Liver (tissue), 3 donors: ENCODE measurements at regions not wholly inside any gene's neighbourhood (a gene's known extent, or its start where the extent isn't known, plus 50 kb on each side); places are given as distances from the start of the nearest gene placed in this dataset.

Experiments
- GABPA ChIP-seq, 2 donors: IDR thresholded peaks in 1 of 2; conservative IDR thresholded peaks in 1 of 2; 2 replicates each; pipeline ENCODE4 v1.6.1; 2016; ENCODE audit warnings: antibody characterized with exemption in 2 of 2, mild to moderate bottlenecking in 1 of 2, moderate library complexity in 1 of 2
- JUND ChIP-seq, 2 donors: IDR thresholded peaks; 2 replicates each; pipeline ENCODE4 v1.6.1; 2016; ENCODE audit warnings: antibody characterized with exemption in 2 of 2
- RAD21 ChIP-seq, 2 donors: IDR thresholded peaks; 2 replicates each; pipeline ENCODE4 v1.6.1; 2016; ENCODE audit warnings: antibody characterized with exemption in 2 of 2, mild to moderate bottlenecking in 2 of 2
- SP1 ChIP-seq: IDR thresholded peaks from 2 replicates; pipeline ENCODE4 v1.6.1; 2018; ENCODE audit warnings: antibody characterized with exemption, mild to moderate bottlenecking
- TAF1 ChIP-seq: conservative IDR thresholded peaks from 2 replicates; pipeline ENCODE4 v1.6.1; 2016; ENCODE audit warnings: antibody characterized with exemption, mild to moderate bottlenecking
- YY1 ChIP-seq: IDR thresholded peaks from 2 replicates; pipeline ENCODE4 v1.6.1; 2016; ENCODE audit warnings: antibody characterized with exemption, mild to moderate bottlenecking
- TF ChIP-seq, protein P1 (sequence below): fragments of 150-350 bp; IDR thresholded peaks from 2 replicates; pipeline ENCODE4 v1.5.1; 2017; ENCODE audit warnings: improper control_type of control experiment, low read depth, low read length; ENCODE audit not compliant: missing input control
- TF ChIP-seq, protein P2 (sequence below): IDR thresholded peaks from 2 replicates; pipeline ENCODE4 v1.6.1; 2016; ENCODE audit warnings: antibody characterized with exemption, mild to moderate bottlenecking
- TF ChIP-seq, protein P3 (sequence below): IDR thresholded peaks from 2 replicates; pipeline ENCODE4 v1.6.1; 2016; ENCODE audit warnings: antibody characterized with exemption
- donor health status: healthy.
- donor health status: healthy.

DNA sequence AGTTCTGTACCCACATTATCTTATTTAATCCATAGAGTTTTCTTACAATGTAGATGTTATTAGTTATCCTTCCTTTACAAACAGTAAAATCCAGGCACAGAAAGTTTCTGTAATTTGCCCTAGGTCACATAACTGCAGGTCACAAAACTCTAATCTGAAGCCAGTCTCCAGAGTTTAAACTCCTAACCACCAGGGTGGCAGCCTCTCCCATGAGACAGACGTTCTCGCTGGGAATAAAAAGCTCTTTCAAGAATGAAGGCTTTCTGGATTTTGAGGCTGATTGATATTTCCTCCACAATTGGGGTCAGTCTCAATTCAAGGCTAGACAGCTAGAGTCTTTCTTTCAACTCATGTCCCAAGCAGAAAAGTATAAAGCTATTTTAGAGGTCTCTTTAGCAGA, 95.8 kb upstream of the PLEKHG7 start:
- TF ChIP-seq, protein P1, sequence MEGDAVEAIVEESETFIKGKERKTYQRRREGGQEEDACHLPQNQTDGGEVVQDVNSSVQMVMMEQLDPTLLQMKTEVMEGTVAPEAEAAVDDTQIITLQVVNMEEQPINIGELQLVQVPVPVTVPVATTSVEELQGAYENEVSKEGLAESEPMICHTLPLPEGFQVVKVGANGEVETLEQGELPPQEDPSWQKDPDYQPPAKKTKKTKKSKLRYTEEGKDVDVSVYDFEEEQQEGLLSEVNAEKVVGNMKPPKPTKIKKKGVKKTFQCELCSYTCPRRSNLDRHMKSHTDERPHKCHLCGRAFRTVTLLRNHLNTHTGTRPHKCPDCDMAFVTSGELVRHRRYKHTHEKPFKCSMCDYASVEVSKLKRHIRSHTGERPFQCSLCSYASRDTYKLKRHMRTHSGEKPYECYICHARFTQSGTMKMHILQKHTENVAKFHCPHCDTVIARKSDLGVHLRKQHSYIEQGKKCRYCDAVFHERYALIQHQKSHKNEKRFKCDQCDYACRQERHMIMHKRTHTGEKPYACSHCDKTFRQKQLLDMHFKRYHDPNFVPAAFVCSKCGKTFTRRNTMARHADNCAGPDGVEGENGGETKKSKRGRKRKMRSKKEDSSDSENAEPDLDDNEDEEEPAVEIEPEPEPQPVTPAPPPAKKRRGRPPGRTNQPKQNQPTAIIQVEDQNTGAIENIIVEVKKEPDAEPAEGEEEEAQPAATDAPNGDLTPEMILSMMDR, result no peak
- TF ChIP-seq, protein P2, sequence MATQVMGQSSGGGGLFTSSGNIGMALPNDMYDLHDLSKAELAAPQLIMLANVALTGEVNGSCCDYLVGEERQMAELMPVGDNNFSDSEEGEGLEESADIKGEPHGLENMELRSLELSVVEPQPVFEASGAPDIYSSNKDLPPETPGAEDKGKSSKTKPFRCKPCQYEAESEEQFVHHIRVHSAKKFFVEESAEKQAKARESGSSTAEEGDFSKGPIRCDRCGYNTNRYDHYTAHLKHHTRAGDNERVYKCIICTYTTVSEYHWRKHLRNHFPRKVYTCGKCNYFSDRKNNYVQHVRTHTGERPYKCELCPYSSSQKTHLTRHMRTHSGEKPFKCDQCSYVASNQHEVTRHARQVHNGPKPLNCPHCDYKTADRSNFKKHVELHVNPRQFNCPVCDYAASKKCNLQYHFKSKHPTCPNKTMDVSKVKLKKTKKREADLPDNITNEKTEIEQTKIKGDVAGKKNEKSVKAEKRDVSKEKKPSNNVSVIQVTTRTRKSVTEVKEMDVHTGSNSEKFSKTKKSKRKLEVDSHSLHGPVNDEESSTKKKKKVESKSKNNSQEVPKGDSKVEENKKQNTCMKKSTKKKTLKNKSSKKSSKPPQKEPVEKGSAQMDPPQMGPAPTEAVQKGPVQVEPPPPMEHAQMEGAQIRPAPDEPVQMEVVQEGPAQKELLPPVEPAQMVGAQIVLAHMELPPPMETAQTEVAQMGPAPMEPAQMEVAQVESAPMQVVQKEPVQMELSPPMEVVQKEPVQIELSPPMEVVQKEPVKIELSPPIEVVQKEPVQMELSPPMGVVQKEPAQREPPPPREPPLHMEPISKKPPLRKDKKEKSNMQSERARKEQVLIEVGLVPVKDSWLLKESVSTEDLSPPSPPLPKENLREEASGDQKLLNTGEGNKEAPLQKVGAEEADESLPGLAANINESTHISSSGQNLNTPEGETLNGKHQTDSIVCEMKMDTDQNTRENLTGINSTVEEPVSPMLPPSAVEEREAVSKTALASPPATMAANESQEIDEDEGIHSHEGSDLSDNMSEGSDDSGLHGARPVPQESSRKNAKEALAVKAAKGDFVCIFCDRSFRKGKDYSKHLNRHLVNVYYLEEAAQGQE, result no peak
- TF ChIP-seq TAF1 (no peak), RAD21 (IDR thresholded peaks at IDR 0.05) (peak in 1 of 2 donors; percentile 28), YY1 (no peak), SP1 (no peak), JUND (IDR thresholded peaks at IDR 0.05) (no peak), GABPA (IDR thresholded peaks at IDR 0.05 in 1 of 2, conservative IDR thresholded peaks at IDR 0.05 in 1 of 2) (no peak)
- TF ChIP-seq, protein P3, sequence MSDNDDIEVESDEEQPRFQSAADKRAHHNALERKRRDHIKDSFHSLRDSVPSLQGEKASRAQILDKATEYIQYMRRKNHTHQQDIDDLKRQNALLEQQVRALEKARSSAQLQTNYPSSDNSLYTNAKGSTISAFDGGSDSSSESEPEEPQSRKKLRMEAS, result no peak
